H9 (cell line): ENCODE measurements at regions not wholly inside any gene's neighbourhood (a gene's known extent, or its start where the extent isn't known, plus 50 kb on each side); places are given as distances from the start of the nearest gene placed in this dataset.

Source experiments
- DNase-seq: peaks from one replicate; pipeline ENCODE4 v3.0.0-alpha.2; 2017
- H2AFZ ChIP-seq: one replicate; pipeline ENCODE4 v1.6.1; 2013; ENCODE audit warnings: mild to moderate bottlenecking, low read length, control low read depth, moderate library complexity
- H2AK5ac ChIP-seq: 2 replicates; pipeline ENCODE4 v1.6.1; 2013; ENCODE audit warnings: low read length, control low read depth, mixed read lengths; ENCODE audit not compliant: insufficient read length
- H2BK120ac ChIP-seq: one replicate; pipeline ENCODE4 v1.6.1; 2013; ENCODE audit warnings: low read depth, mild to moderate bottlenecking, low read length, control low read depth, inconsistent platforms; ENCODE audit not compliant: poor library complexity, severe bottlenecking
- H2BK12ac ChIP-seq: 2 replicates; pipeline ENCODE4 v1.6.1; 2013; ENCODE audit warnings: low read length, control low read depth, mixed read lengths, low read depth; ENCODE audit not compliant: insufficient read length
- H2BK15ac ChIP-seq: 2 replicates; pipeline ENCODE4 v1.6.1; 2013; ENCODE audit warnings: low read depth, low read length, control low read depth
- H2BK20ac ChIP-seq: one replicate; pipeline ENCODE4 v1.6.1; 2013; ENCODE audit warnings: low read depth, mild to moderate bottlenecking, low read length, control low read depth, inconsistent platforms; ENCODE audit not compliant: poor library complexity, severe bottlenecking
- H2BK5ac ChIP-seq: 2 replicates; pipeline ENCODE4 v1.6.1; 2013; ENCODE audit warnings: low read length, control low read depth, mixed read lengths; ENCODE audit not compliant: insufficient read length
- H3K14ac ChIP-seq: 2 replicates; pipeline ENCODE4 v1.6.1; 2013; ENCODE audit warnings: low read length, control low read depth; ENCODE audit not compliant: insufficient read depth
- H3K18ac ChIP-seq: 2 replicates; pipeline ENCODE4 v1.6.1; 2013; ENCODE audit warnings: low read depth, mild to moderate bottlenecking, mixed read lengths, low read length, control low read depth; ENCODE audit not compliant: insufficient read length
- H3K23ac ChIP-seq: 2 replicates; pipeline ENCODE4 v1.6.1; 2013; ENCODE audit warnings: low read length, control low read depth, mixed read lengths, low read depth; ENCODE audit not compliant: insufficient read length
- H3K23me2 ChIP-seq: 2 replicates; pipeline ENCODE4 v1.6.1; 2013; ENCODE audit warnings: low read depth, mild to moderate bottlenecking, mixed read lengths, low read length, control low read depth; ENCODE audit not compliant: insufficient read length, poor library complexity, severe bottlenecking
- H3K27ac ChIP-seq: 2 replicates; pipeline ENCODE4 v1.5.1; 2013; ENCODE audit warnings: low read length, control low read depth, mixed read lengths, low read depth; ENCODE audit not compliant: insufficient read length
- H3K27me3 ChIP-seq: 2 replicates; pipeline ENCODE4 v1.6.1; 2013; ENCODE audit warnings: low read length, control low read depth, inconsistent platforms; ENCODE audit not compliant: insufficient read depth
- H3K4ac ChIP-seq: 2 replicates; pipeline ENCODE4 v1.6.1; 2013; ENCODE audit warnings: low read depth, mild to moderate bottlenecking, control low read depth, inconsistent platforms, low read length, moderate library complexity
- H3K4me1 ChIP-seq: 2 replicates; pipeline ENCODE4 v1.6.1; 2013; ENCODE audit warnings: low read length, control low read depth, inconsistent platforms; ENCODE audit not compliant: insufficient read depth
- H3K4me2 ChIP-seq: 2 replicates; pipeline ENCODE4 v1.6.1; 2013; ENCODE audit warnings: low read length, control low read depth, mixed read lengths; ENCODE audit not compliant: insufficient read length, insufficient read depth
- H3K56ac ChIP-seq: 2 replicates; pipeline ENCODE4 v1.6.1; 2013; ENCODE audit warnings: low read depth, mild to moderate bottlenecking, mixed read lengths, low read length, control low read depth; ENCODE audit not compliant: insufficient read length
- H3K79me1 ChIP-seq: 2 replicates; pipeline ENCODE4 v1.6.1; 2013; ENCODE audit warnings: low read depth, mild to moderate bottlenecking, moderate library complexity, low read length, control low read depth, inconsistent platforms; ENCODE audit not compliant: insufficient read depth, poor library complexity, severe bottlenecking
- H3K79me2 ChIP-seq: 2 replicates; pipeline ENCODE4 v1.6.1; 2013; ENCODE audit warnings: low read length, control low read depth, inconsistent platforms; ENCODE audit not compliant: insufficient read depth
- H3K9ac ChIP-seq: 2 replicates; pipeline ENCODE4 v1.6.1; 2013; ENCODE audit warnings: low read length, control low read depth, mixed read lengths; ENCODE audit not compliant: insufficient read length; ENCODE audit errors: extremely low read depth
- H3K9me3 ChIP-seq: one replicate; pipeline ENCODE4 v1.6.1; 2013; ENCODE audit warnings: low read depth, low read length, inconsistent platforms; ENCODE audit not compliant: control insufficient read depth
- H3T11ph ChIP-seq: one replicate; pipeline ENCODE4 v1.6.1; 2013; ENCODE audit warnings: mild to moderate bottlenecking, low read length, control low read depth, inconsistent platforms
- H4K20me1 ChIP-seq: one replicate; pipeline ENCODE4 v1.6.1; 2013; ENCODE audit not compliant: control insufficient read depth, insufficient read length, insufficient read depth
- H4K5ac ChIP-seq: 2 replicates; pipeline ENCODE4 v1.6.1; 2013; ENCODE audit warnings: low read depth, mild to moderate bottlenecking, mixed read lengths, low read length, control low read depth; ENCODE audit not compliant: insufficient read length
- H4K8ac ChIP-seq: replicated peaks from 2 replicates; pipeline ENCODE4 v1.6.1; 2013; ENCODE audit warnings: low read length, control low read depth, mixed read lengths, low read depth; ENCODE audit not compliant: insufficient read length
- H4K91ac ChIP-seq: 2 replicates; pipeline ENCODE4 v1.6.1; 2013; ENCODE audit warnings: low read depth, mild to moderate bottlenecking, moderate library complexity, mixed read lengths, low read length, control low read depth; ENCODE audit not compliant: insufficient read length
- H3K27ac Mint-ChIP-seq, 3 experiments: 2 replicates in 2 of 3; 3 replicates in 1 of 3; pipeline ENCODE4 v1.8.0; 2020 to 2021; ENCODE audit warnings: mixed read lengths in 3 of 3, mild to moderate bottlenecking in 1 of 3, moderate library complexity in 1 of 3
- H3K27me3 Mint-ChIP-seq: 2 replicates; pipeline ENCODE4 v1.8.0; 2021; ENCODE audit warnings: low read depth, mild to moderate bottlenecking, moderate library complexity, mixed read lengths
- H3K36me3 Mint-ChIP-seq, 3 experiments: 2 replicates in 2 of 3; 3 replicates in 1 of 3; pipeline ENCODE4 v1.8.0; 2020 to 2021; ENCODE audit warnings: low read depth in 3 of 3, mixed read lengths in 3 of 3; ENCODE audit not compliant: insufficient read depth in 1 of 3
- H3K4me1 Mint-ChIP-seq, 2 experiments: 2 replicates each; pipeline ENCODE4 v1.8.0; 2020; ENCODE audit warnings: mixed read lengths in 2 of 2
- H3K4me3 Mint-ChIP-seq, 2 experiments: 2 replicates in 1 of 2; 3 replicates in 1 of 2; pipeline ENCODE4 v1.8.0; 2020 to 2021; ENCODE audit warnings: mild to moderate bottlenecking in 2 of 2, mixed read lengths in 2 of 2, moderate library complexity in 1 of 2
- H3K9me3 Mint-ChIP-seq, 2 experiments: 2 replicates in 1 of 2; 3 replicates in 1 of 2; pipeline ENCODE4 v1.8.0; 2020; ENCODE audit warnings: mild to moderate bottlenecking in 2 of 2, mixed read lengths in 2 of 2, moderate library complexity in 1 of 2
- WGBS: extraction: QIAGEN DNeasy Blood & Tissue Kit; methylation state at CpG from one replicate; pipeline ENCODE4 v1.1.7; 2013; ENCODE audit warnings: missing lambda C conversion rate, low lambda C conversion rate, mixed read lengths; ENCODE audit not compliant: insufficient read length; ENCODE audit errors: extremely low coverage; 5-methylcytosine and 5-hydroxymethylcytosine counted together
- TF ChIP-seq, protein P1 (sequence below): fragments of 200-600 bp; sonication (generic); conservative IDR thresholded peaks from 3 replicates; pipeline ENCODE4 v1.8.0; 2021; ENCODE audit warnings: antibody characterized with exemption, mild to moderate bottlenecking

DNA sequence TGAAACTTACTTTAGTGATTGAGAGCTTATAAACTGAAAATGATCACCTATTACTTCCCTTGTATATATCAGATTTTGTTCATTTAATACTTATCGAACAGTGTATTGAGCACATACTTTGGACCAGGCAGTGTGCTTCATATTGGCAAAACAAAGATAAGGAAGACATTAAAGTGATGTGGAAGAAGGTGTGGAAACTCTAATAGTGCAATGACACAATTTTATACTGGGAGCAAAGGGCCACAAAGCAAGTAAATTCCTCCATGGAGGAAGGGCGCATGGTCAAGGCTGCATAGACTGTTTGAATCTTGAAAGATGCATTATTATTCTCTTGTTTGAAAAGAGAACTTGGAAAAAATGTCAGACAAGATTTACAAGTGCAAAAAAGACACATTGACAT lies 936.5 kb upstream of the DDX18 start:
- no peak overlapping the region for H4K5ac ChIP-seq
- H3K9me3 ChIP-seq: no peaks in the 10 kb centered on the region
- Mint-ChIP-seq H3K9me3 (peaks cover 5% of the 10 kb centered on the region in 2 experiments; a peak in 2 of 5 replicates), H3K4me1 (no peaks in the 10 kb centered on the region), H3K4me3 (no peak overlapping the region), H3K27me3 (no peaks in the 10 kb centered on the region; the same call in 1 of the 2 replicates), H3K36me3 (peaks cover 0 to 4% (median 0%) of the 10 kb centered on the region in 3 experiments; a peak in 3 of 7 replicates), H3K27ac (no peak overlapping the region)
- H3T11ph ChIP-seq: no peak overlapping the region
- no peak overlapping the region for H4K8ac ChIP-seq
- no peak overlapping the region for H3K14ac ChIP-seq
- H2BK12ac ChIP-seq: no peak overlapping the region
- TF ChIP-seq, protein P1, sequence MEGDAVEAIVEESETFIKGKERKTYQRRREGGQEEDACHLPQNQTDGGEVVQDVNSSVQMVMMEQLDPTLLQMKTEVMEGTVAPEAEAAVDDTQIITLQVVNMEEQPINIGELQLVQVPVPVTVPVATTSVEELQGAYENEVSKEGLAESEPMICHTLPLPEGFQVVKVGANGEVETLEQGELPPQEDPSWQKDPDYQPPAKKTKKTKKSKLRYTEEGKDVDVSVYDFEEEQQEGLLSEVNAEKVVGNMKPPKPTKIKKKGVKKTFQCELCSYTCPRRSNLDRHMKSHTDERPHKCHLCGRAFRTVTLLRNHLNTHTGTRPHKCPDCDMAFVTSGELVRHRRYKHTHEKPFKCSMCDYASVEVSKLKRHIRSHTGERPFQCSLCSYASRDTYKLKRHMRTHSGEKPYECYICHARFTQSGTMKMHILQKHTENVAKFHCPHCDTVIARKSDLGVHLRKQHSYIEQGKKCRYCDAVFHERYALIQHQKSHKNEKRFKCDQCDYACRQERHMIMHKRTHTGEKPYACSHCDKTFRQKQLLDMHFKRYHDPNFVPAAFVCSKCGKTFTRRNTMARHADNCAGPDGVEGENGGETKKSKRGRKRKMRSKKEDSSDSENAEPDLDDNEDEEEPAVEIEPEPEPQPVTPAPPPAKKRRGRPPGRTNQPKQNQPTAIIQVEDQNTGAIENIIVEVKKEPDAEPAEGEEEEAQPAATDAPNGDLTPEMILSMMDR: no peak
- H3K18ac ChIP-seq: no peak overlapping the region
- no CpG with 5 or more reads among the region's 2 CpGs for WGBS
- no peak overlapping the region for H2AK5ac ChIP-seq
- DNase-seq: no peak
- H2BK15ac ChIP-seq: no peak overlapping the region
- H4K20me1 ChIP-seq: no peaks in the 10 kb centered on the region
- no peak overlapping the region for H4K91ac ChIP-seq
- H3K27ac ChIP-seq: no peak overlapping the region
- no peak overlapping the region for H2BK5ac ChIP-seq
- no peak overlapping the region for H3K23ac ChIP-seq
- no peak overlapping the region for H3K56ac ChIP-seq
- no peak overlapping the region for H2AFZ ChIP-seq
- no peaks in the 10 kb centered on the region for H3K27me3 ChIP-seq
- H3K23me2 ChIP-seq: no peaks in the 10 kb centered on the region
- no peak overlapping the region for H2BK20ac ChIP-seq
- no peak overlapping the region for H3K4me2 ChIP-seq
- no peak overlapping the region for H3K4ac ChIP-seq
- H3K4me1 ChIP-seq: no peaks in the 10 kb centered on the region
- no peaks in the 10 kb centered on the region for H3K79me1 ChIP-seq
- H3K79me2 ChIP-seq: no peaks in the 10 kb centered on the region
- no peak overlapping the region for H3K9ac ChIP-seq
- H2BK120ac ChIP-seq: no peak overlapping the region
